HAP-1 (cell line): ENCODE measurements at regions not wholly inside any gene's neighbourhood (a gene's known extent, or its start where the extent isn't known, plus 50 kb on each side); places are given as distances from the start of the nearest gene placed in this dataset.

Source experiments
- DNase-seq, 2 experiments: peaks; one replicate each; pipeline ENCODE4 v3.0.0-alpha.2; 2016 to 2020; ENCODE audit warnings: low spot score in 2 of 2
- H3K27me3 ChIP-seq: fragments of 250-450 bp; sonication (Bioruptor Pico); 2 replicates; pipeline ENCODE4 v1.5.1; 2020; ENCODE audit warnings: low read depth, mild to moderate bottlenecking, moderate library complexity
- H3K36me3 ChIP-seq: fragments of 250-450 bp; sonication (Bioruptor Pico); replicated peaks from 2 replicates; pipeline ENCODE4 v1.5.1; 2020; ENCODE audit warnings: mild to moderate bottlenecking
- H3K4me1 ChIP-seq: fragments of 250-450 bp; sonication (Bioruptor Pico); 2 replicates; pipeline ENCODE4 v1.5.1; 2020; ENCODE audit warnings: mild to moderate bottlenecking
- H3K4me3 ChIP-seq: fragments of 250-450 bp; sonication (Bioruptor Pico); 2 replicates; pipeline ENCODE4 v1.5.1; 2020; ENCODE audit warnings: mild to moderate bottlenecking, moderate library complexity
- H3K9me3 ChIP-seq: fragments of 250-450 bp; sonication (Bioruptor Pico); 2 replicates; pipeline ENCODE4 v1.5.1; 2020; ENCODE audit warnings: mild to moderate bottlenecking, moderate library complexity
- in situ Hi-C: fragments of 300-500 bp; cut with MboI; formaldehyde crosslinking; loops from 3 replicates; pipeline ENCODE4 v1.14.3; 2020; ENCODE audit warnings: low sequenced_read_pairs, inconsistent platforms, mixed read lengths

- Histone ChIP-seq H3K27me3 (no peaks in the 10 kb centered on the region), H3K36me3 (no peaks in the 10 kb centered on the region), H3K4me3 (no peak overlapping the region), H3K4me1 (no peaks in the 10 kb centered on the region), H3K9me3 (no peaks in the 10 kb centered on the region)
- no peak for DNase-seq
- in situ Hi-C loops: no loop called here
Measured at GRCh38 chr3:135805752-135806151, 159.8 kb upstream of the PPP2R3A start.

GRCh38 chr3:135806317-135806716 is 159.2 kb upstream of the PPP2R3A start:
- in situ Hi-C loops: no loop called here

GRCh38 chr3:135807879-135808278 is 157.6 kb upstream of the PPP2R3A start:
- Histone ChIP-seq H3K4me3 (no peak overlapping the region), H3K9me3 (no peaks in the 10 kb centered on the region), H3K27me3 (no peaks in the 10 kb centered on the region), H3K36me3 (no peaks in the 10 kb centered on the region), H3K4me1 (no peaks in the 10 kb centered on the region)
- DNase-seq: no peak
- in situ Hi-C loops: no loop called here

More at GRCh38 chr3:135806317-135806716, 159.2 kb upstream of the PPP2R3A start:
- no peak for DNase-seq
- no peak overlapping the region for H3K4me3 ChIP-seq
- no peaks in the 10 kb centered on the region for H3K27me3 ChIP-seq
- no peaks in the 10 kb centered on the region for H3K36me3 ChIP-seq
- H3K9me3 ChIP-seq: no peaks in the 10 kb centered on the region
- H3K4me1 ChIP-seq: no peaks in the 10 kb centered on the region

GRCh38 chr3:135809021-135809634 is 156.4 kb upstream of the PPP2R3A start:
- Histone ChIP-seq H3K4me1 (no peaks in the 10 kb centered on the region), H3K9me3 (no peaks in the 10 kb centered on the region), H3K4me3 (no peak overlapping the region), H3K36me3 (no peaks in the 10 kb centered on the region), H3K27me3 (no peaks in the 10 kb centered on the region)
- in situ Hi-C loops: no loop called here
- no peak for DNase-seq

- H3K36me3 ChIP-seq: no peaks in the 10 kb centered on the region
- in situ Hi-C loops: no loop called here
Measured at GRCh38 chr3:135811651-135812050, 153.9 kb upstream of the PPP2R3A start.

GRCh38 chr3:135812057-135812456 is 153.5 kb upstream of the PPP2R3A start:
- no peaks in the 10 kb centered on the region for H3K27me3 ChIP-seq
- no peak overlapping the region for H3K4me3 ChIP-seq
- H3K4me1 ChIP-seq: no peaks in the 10 kb centered on the region
- H3K9me3 ChIP-seq: no peaks in the 10 kb centered on the region
- no peaks in the 10 kb centered on the region for H3K36me3 ChIP-seq
- DNase-seq: no peak
- in situ Hi-C loops: no loop called here

More at GRCh38 chr3:135811651-135812050, 153.9 kb upstream of the PPP2R3A start:
- no peaks in the 10 kb centered on the region for H3K4me1 ChIP-seq
- no peak overlapping the region for H3K4me3 ChIP-seq
- no peaks in the 10 kb centered on the region for H3K27me3 ChIP-seq
- no peak for DNase-seq
- H3K9me3 ChIP-seq: no peaks in the 10 kb centered on the region

GRCh38 chr3:135834465-135834864 is 131.1 kb upstream of the PPP2R3A start:
- in situ Hi-C loops: no loop called here
- Histone ChIP-seq H3K4me1 (no peaks in the 10 kb centered on the region), H3K9me3 (no peaks in the 10 kb centered on the region), H3K27me3 (no peaks in the 10 kb centered on the region), H3K4me3 (no peak overlapping the region), H3K36me3 (no peaks in the 10 kb centered on the region)
- no peak for DNase-seq

- Histone ChIP-seq H3K36me3 (no peaks in the 10 kb centered on the region), H3K4me1 (no peaks in the 10 kb centered on the region), H3K4me3 (no peak overlapping the region), H3K9me3 (no peaks in the 10 kb centered on the region), H3K27me3 (no peaks in the 10 kb centered on the region)
- no peak for DNase-seq
- in situ Hi-C loops: no loop called here
Measured at GRCh38 chr3:135837977-135838631, 127.4 kb upstream of the PPP2R3A start.

- no peaks in the 10 kb centered on the region for H3K9me3 ChIP-seq
- H3K4me3 ChIP-seq: no peak overlapping the region
- no peaks in the 10 kb centered on the region for H3K27me3 ChIP-seq
- DNase-seq: no peak
- in situ Hi-C loops: no loop called here
- no peaks in the 10 kb centered on the region for H3K36me3 ChIP-seq
- no peaks in the 10 kb centered on the region for H3K4me1 ChIP-seq
Measured at GRCh38 chr3:135840436-135840835, 125.1 kb upstream of the PPP2R3A start.

GRCh38 chr3:135844386-135844785 is 121.1 kb upstream of the PPP2R3A start:
- in situ Hi-C loops: no loop called here
- no peak for DNase-seq

GRCh38 chr3:135848051-135848450 is 117.5 kb upstream of the PPP2R3A start:
- Histone ChIP-seq H3K4me3 (no peak overlapping the region), H3K36me3 (no peaks in the 10 kb centered on the region)
- in situ Hi-C loops: no loop called here

More at GRCh38 chr3:135844386-135844785, 121.1 kb upstream of the PPP2R3A start:
- Histone ChIP-seq H3K27me3 (no peaks in the 10 kb centered on the region), H3K4me3 (no peak overlapping the region), H3K36me3 (no peaks in the 10 kb centered on the region), H3K4me1 (no peaks in the 10 kb centered on the region), H3K9me3 (no peaks in the 10 kb centered on the region)

GRCh38 chr3:135849827-135850226 is 115.7 kb upstream of the PPP2R3A start:
- Histone ChIP-seq H3K9me3 (no peaks in the 10 kb centered on the region), H3K4me3 (no peak overlapping the region), H3K27me3 (no peaks in the 10 kb centered on the region), H3K4me1 (no peaks in the 10 kb centered on the region), H3K36me3 (no peaks in the 10 kb centered on the region)
- in situ Hi-C loops: no loop called here
- no peak for DNase-seq

More at GRCh38 chr3:135848051-135848450, 117.5 kb upstream of the PPP2R3A start:
- no peak for DNase-seq
- no peaks in the 10 kb centered on the region for H3K27me3 ChIP-seq
- no peaks in the 10 kb centered on the region for H3K4me1 ChIP-seq
- no peaks in the 10 kb centered on the region for H3K9me3 ChIP-seq

GRCh38 chr3:135851201-135852081 is 114.1 kb upstream of the PPP2R3A start:
- Histone ChIP-seq H3K4me3 (no peak overlapping the region), H3K9me3 (no peaks in the 10 kb centered on the region), H3K36me3 (no peaks in the 10 kb centered on the region), H3K27me3 (no peaks in the 10 kb centered on the region), H3K4me1 (no peaks in the 10 kb centered on the region)
- in situ Hi-C loops: no loop called here
- DNase-seq: no peak

- H3K9me3 ChIP-seq: no peaks in the 10 kb centered on the region
- no peaks in the 10 kb centered on the region for H3K4me1 ChIP-seq
- in situ Hi-C loops: no loop called here
- no peaks in the 10 kb centered on the region for H3K27me3 ChIP-seq
- DNase-seq: no peak
- H3K4me3 ChIP-seq: no peak overlapping the region
- H3K36me3 ChIP-seq: no peaks in the 10 kb centered on the region
Measured at GRCh38 chr3:135853981-135854380, 111.5 kb upstream of the PPP2R3A start.
